ENCODE measurements at regions not wholly inside any gene's neighbourhood (a gene's known extent, or its start where the extent isn't known, plus 50 kb on each side); places are given as distances from the start of the nearest gene placed in this dataset.

DNA sequence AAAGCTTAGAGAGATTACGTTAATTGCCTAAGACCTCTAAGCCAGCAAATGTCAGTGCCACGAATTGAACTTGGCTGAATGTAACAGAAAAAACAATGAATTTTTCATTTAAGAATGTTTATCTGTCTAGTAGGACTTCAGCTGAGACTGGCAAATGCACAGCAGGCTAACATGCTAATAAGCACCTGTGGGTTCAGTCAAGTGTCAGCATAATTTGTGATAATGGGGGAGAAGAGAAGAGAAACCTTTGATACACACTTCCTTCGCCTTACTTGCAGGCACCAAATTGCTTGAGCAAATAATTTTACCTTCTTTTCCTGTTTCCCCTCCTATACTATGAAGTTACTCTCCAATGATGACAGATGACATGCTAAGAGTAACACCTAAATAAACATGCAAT is 1136.5 kb upstream of the SORCS1 start:
- TF ChIP-seq CTCF (conservative IDR thresholded peaks at IDR 0.05), result no peak
- no peak for TF ChIP-seq EZH2 (IDR thresholded peaks at IDR 0.05; ENCODE audit: low read depth)

Measured in PC-9 (cell line).